ENCODE measurements at regions not wholly inside any gene's neighbourhood (a gene's known extent, or its start where the extent isn't known, plus 50 kb on each side); places are given as distances from the start of the nearest gene placed in this dataset.

GRCh38 chr19:33948651-33949335 lies 152.1 kb downstream of the KCTD15 start:
- TF ChIP-seq GABPA (IDR thresholded peaks at IDR 0.05; ENCODE audit: low read depth) = no peak
- no peak for TF ChIP-seq EZH2phosphoT487 (IDR thresholded peaks at IDR 0.05; ENCODE audit: borderline replicate concordance, low read depth)
- TF ChIP-seq REST (IDR thresholded peaks at IDR 0.05; ENCODE audit: low read depth, low read length) = no peak
- no peak for TF ChIP-seq JUND (IDR thresholded peaks at IDR 0.05)
- TF ChIP-seq MEF2A (IDR thresholded peaks at IDR 0.05; ENCODE audit: borderline replicate concordance, low read depth) = no peak
- no peak for TF ChIP-seq ZBTB33 (IDR thresholded peaks at IDR 0.05; ENCODE audit: borderline replicate concordance, low read depth)
- TF ChIP-seq RXRA (IDR thresholded peaks at IDR 0.05; ENCODE audit: borderline replicate concordance, low read depth) = no peak
- no peak for TF ChIP-seq ELF1 (IDR thresholded peaks at IDR 0.05)
- no peak for TF ChIP-seq USF1 (IDR thresholded peaks at IDR 0.05; ENCODE audit: borderline replicate concordance, low read depth)
- no peak for TF ChIP-seq SIN3A (IDR thresholded peaks at IDR 0.05; ENCODE audit: borderline replicate concordance, low read depth, low read length)
- TF ChIP-seq TAF1 (IDR thresholded peaks at IDR 0.05; ENCODE audit: borderline replicate concordance, low read depth, low read length) = no peak
- no peak for TF ChIP-seq NRF1 (IDR thresholded peaks at IDR 0.05; ENCODE audit: low read depth, low read length)
- no peak for TF ChIP-seq MXI1 (IDR thresholded peaks at IDR 0.05; ENCODE audit: low read depth, low read length)
- no peak for TF ChIP-seq POLR2AphosphoS5 (IDR thresholded peaks at IDR 0.05; ENCODE audit: low read depth, low read length)
- TF ChIP-seq CTCF (IDR thresholded peaks at IDR 0.05) = no peak
- no peak for TF ChIP-seq FOXM1 (IDR thresholded peaks at IDR 0.05; ENCODE audit: low read depth)
- TF ChIP-seq USF2 (IDR thresholded peaks at IDR 0.05; ENCODE audit: borderline replicate concordance, low read depth, low read length) = no peak
- no peaks in the 10 kb centered on the region for H3K9me2 ChIP-seq
- H3K36me3 ChIP-seq (replicated peaks in 1 of 2; ENCODE audit: control insufficient read depth in 1 of 2, insufficient read depth in 2 of 2, low read length in 1 of 2) = no peaks in the 10 kb centered on the region
- DNase-seq = no peak
- H3K4me3 ChIP-seq (ENCODE audit: low read depth in 2 of 2, low read length in 1 of 2) = no peak overlapping the region
- no peaks in the 10 kb centered on the region for H3K79me2 ChIP-seq (ENCODE audit: insufficient read depth)
- H3K4me1 ChIP-seq (ENCODE audit: control insufficient read depth in 1 of 2, insufficient read depth in 2 of 2, low read depth in 1 of 2, low read length in 1 of 2) = peaks cover 0 to 5% of the 10 kb centered on the region in 2 experiments; a peak in 1 of 4 replicates
- H3K27me3 ChIP-seq (ENCODE audit: insufficient read depth) = no peaks in the 10 kb centered on the region
- H3K27ac ChIP-seq (ENCODE audit: low read depth in 2 of 2, low read length in 1 of 2) = no peak overlapping the region
- no peaks in the 10 kb centered on the region for H3K9me3 ChIP-seq
- ChIA-PET POLR2A (no interaction called here), CTCF (interaction anchor here (1.2 to 2.5 kb wide), 6 partner anchors 8 to 154 kb away, joined by 3 to 13 read pairs (median 6); no protein-coding TSS in a partner anchor)
- H3K9ac ChIP-seq = no peak overlapping the region
- no peak overlapping the region for H3K4me2 ChIP-seq
- 15% methylated on average over 8 of the region's 8 CpGs for WGBS (ENCODE audit: low lambda C conversion rate)
- no peaks in the 10 kb centered on the region for H4K20me1 ChIP-seq (ENCODE audit: insufficient read depth)
- no peak overlapping the region for H2AFZ ChIP-seq (ENCODE audit: low read depth)
- no peaks in the 10 kb centered on the region for H3F3A ChIP-seq (replicated peaks; ENCODE audit: insufficient read depth)

All from SK-N-SH (cell line).